Neural progenitor cell (in vitro differentiated cells): ENCODE measurements at regions not wholly inside any gene's neighbourhood (a gene's known extent, or its start where the extent isn't known, plus 50 kb on each side); places are given as distances from the start of the nearest gene placed in this dataset.

Experiments
- EZH2 ChIP-seq: fragments of 200-600 bp; sonication (generic); IDR thresholded peaks from 2 replicates; pipeline ENCODE4 v1.6.1; 2017; ENCODE audit warnings: antibody characterized with exemption, mild to moderate bottlenecking, moderate library complexity
- EZH2phosphoT487 ChIP-seq: fragments of 200-600 bp; sonication (generic); IDR thresholded peaks from 2 replicates; pipeline ENCODE4 v1.6.1; 2017; ENCODE audit warnings: antibody characterized with exemption
- TF ChIP-seq, protein P1 (sequence below): fragments of 200-600 bp; sonication (generic); IDR thresholded peaks from 2 replicates; pipeline ENCODE4 v1.5.1; 2017; ENCODE audit warnings: antibody characterized with exemption, mild to moderate bottlenecking

DNA sequence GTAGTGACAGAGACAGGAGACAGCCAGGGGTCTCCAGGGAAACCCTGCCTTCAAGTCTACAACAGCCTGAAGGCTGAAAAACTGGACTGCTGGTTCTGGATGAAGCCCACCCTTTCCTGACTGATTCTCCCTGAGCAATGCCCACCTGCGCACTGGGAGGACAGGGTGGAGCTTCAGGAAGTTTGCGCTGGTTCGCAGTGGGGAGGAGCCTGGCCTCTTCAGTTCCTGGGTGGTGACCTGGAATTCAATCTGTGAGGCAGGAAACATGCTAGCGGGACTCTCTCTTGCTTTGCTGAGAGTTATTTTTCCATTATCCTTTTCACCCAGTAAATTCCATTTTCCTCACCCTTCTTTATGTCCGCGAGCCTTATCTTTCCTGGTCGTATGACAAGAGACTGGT lies 600.8 kb downstream of the TRHDE start:
- TF ChIP-seq, protein P1, sequence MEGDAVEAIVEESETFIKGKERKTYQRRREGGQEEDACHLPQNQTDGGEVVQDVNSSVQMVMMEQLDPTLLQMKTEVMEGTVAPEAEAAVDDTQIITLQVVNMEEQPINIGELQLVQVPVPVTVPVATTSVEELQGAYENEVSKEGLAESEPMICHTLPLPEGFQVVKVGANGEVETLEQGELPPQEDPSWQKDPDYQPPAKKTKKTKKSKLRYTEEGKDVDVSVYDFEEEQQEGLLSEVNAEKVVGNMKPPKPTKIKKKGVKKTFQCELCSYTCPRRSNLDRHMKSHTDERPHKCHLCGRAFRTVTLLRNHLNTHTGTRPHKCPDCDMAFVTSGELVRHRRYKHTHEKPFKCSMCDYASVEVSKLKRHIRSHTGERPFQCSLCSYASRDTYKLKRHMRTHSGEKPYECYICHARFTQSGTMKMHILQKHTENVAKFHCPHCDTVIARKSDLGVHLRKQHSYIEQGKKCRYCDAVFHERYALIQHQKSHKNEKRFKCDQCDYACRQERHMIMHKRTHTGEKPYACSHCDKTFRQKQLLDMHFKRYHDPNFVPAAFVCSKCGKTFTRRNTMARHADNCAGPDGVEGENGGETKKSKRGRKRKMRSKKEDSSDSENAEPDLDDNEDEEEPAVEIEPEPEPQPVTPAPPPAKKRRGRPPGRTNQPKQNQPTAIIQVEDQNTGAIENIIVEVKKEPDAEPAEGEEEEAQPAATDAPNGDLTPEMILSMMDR = no peak
- TF ChIP-seq EZH2 = no peak
- no peak for TF ChIP-seq EZH2phosphoT487
